ENCODE measurements at regions not wholly inside any gene's neighbourhood (a gene's known extent, or its start where the extent isn't known, plus 50 kb on each side); places are given as distances from the start of the nearest gene placed in this dataset.
"Not testable (repeated sequence)": the region's sequence is repeated elsewhere in the genome, so short reads cannot be mapped to it uniquely, and the experiment has no call there.

DNA sequence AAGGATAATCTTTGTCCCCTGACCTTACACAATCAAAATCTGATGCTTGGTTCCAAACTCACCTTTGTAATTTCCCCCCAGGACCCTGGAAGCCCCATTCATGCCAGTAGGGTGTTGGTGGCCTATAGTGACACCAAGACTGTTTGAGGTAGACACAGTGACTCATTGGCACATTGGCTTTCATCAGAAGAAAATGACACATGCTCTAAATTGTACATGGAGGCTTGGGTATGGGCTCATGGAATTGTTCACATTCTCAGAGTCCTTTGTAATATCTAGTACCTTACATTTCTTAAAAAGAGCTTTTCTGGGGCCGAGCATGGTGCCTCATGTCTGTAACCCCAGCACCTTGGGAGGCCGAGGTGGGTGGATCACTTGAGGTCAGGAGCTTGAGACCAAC, 61.2 kb upstream of the LRPPRC start:
- no peak for DNase-seq (ENCODE audit: extremely low spot score)
- ChIA-PET POLR2A (no interaction called here), CTCF (interaction anchor here (1.0 kb wide), 1 partner anchor 10 kb away, joined by 3 read pairs; no protein-coding TSS in a partner anchor)
- TF ChIP-seq, protein P1, sequence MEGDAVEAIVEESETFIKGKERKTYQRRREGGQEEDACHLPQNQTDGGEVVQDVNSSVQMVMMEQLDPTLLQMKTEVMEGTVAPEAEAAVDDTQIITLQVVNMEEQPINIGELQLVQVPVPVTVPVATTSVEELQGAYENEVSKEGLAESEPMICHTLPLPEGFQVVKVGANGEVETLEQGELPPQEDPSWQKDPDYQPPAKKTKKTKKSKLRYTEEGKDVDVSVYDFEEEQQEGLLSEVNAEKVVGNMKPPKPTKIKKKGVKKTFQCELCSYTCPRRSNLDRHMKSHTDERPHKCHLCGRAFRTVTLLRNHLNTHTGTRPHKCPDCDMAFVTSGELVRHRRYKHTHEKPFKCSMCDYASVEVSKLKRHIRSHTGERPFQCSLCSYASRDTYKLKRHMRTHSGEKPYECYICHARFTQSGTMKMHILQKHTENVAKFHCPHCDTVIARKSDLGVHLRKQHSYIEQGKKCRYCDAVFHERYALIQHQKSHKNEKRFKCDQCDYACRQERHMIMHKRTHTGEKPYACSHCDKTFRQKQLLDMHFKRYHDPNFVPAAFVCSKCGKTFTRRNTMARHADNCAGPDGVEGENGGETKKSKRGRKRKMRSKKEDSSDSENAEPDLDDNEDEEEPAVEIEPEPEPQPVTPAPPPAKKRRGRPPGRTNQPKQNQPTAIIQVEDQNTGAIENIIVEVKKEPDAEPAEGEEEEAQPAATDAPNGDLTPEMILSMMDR (IDR thresholded peaks at IDR 0.05; ENCODE audit: control extremely low read depth, extremely low read depth, low read depth, missing control alignments): no peak

DNA sequence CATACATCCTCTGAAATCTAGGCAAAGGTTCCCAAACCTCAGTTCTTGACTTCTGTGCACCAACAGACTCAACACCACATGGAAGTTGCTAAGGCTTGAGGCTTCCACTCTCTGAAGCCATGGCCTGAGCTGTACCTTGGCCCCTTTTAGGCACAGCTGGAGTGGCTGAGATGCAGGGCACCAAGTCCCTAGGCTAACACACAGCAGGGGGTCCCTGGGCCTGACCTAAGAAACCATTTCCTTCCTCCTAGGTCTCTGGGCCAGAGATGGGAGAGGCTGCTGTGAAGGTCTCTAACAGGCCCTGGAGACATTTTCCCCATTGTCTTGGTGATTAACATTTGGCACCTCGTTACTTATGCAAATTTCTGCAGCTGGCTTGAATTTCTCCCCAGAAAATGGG, 64.5 kb upstream of the LRPPRC start:
- CTCF ChIA-PET; DNase-seq (ENCODE audit: extremely low spot score); POLR2A ChIA-PET: not testable (repeated sequence)

DNA sequence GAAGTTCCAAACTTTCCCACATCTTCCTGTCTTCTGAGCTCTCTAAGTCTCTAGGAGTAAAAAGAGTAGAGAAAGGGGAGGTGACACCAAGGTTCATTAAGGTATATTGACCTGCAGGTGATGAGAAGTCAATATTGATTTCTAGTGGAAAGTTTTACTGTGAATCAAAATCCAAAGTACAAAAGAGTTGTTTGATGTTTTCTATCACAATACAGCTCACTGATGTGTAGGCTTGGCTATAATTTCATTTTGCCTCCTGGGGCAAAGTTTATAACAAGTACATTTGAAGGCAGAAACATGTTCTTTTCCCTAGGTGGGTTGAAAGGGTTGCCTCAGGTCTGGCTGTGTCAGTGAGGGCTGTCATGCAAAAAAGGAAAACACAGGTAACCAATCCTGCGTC, 65.2 kb upstream of the LRPPRC start:
- CTCF ChIA-PET: no interaction called here
- TF ChIP-seq, protein P1 (IDR thresholded peaks at IDR 0.05; ENCODE audit: control extremely low read depth, extremely low read depth, low read depth, missing control alignments): no peak
- POLR2A ChIA-PET: no interaction called here
- DNase-seq (ENCODE audit: extremely low spot score): no peak

DNA sequence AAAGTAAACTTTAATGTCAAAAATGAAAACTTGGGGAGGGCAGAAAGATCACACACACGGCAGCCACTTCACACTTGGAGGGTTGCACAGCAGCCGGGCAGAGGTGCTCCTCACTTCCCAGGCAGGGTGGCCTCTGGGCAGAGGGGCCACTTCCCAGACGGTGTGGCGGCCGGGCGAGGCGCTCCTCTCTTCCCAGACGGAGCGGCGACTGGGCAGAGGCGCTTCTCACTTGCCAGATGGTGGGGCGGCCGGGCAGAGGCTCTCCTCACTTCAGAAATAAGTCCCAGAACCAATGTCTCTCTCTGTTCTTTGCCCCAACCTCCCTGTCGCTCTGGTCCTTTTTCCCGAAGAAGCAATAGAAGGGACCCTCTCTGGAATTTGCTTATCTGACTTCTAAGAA, 65.7 kb upstream of the LRPPRC start:
- ChIA-PET CTCF (interaction anchor here (1.3 to 2.3 kb wide), 3 partner anchors 15 to 25 kb away, joined by 3 to 8 read pairs (median 4); no protein-coding TSS in a partner anchor), POLR2A (no interaction called here)
- no peak for DNase-seq (ENCODE audit: extremely low spot score)
- TF ChIP-seq, protein P1 (IDR thresholded peaks at IDR 0.05; ENCODE audit: control extremely low read depth, extremely low read depth, low read depth, missing control alignments): no peak

DNA sequence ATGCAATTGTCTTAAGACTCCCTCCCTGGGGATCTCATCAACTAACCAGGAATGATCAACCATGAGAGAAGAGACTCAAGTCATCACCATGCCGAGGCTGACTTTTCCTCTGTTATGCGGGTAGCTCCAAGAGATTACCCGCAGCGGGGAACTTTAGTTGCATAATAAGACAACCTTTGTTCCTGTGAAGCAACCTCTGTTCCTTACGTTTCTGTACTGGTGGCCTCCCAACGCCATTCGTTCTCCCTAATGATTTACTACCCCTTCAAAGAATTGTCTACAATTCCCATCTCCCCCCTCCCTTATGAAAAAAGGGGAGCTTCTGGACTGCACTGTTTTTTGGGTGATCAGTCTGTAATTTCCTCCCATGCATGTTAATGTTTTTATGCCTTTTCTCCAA, 66.1 kb upstream of the LRPPRC start:
- ChIA-PET CTCF (interaction anchor here (0.9 to 2.3 kb wide), 7 partner anchors 15 to 894 kb away, joined by 3 to 8 read pairs (median 4); no protein-coding TSS in a partner anchor), POLR2A (no interaction called here)
- DNase-seq (ENCODE audit: extremely low spot score): no peak
- TF ChIP-seq, protein P1 (IDR thresholded peaks at IDR 0.05; ENCODE audit: control extremely low read depth, extremely low read depth, low read depth, missing control alignments): no peak

DNA sequence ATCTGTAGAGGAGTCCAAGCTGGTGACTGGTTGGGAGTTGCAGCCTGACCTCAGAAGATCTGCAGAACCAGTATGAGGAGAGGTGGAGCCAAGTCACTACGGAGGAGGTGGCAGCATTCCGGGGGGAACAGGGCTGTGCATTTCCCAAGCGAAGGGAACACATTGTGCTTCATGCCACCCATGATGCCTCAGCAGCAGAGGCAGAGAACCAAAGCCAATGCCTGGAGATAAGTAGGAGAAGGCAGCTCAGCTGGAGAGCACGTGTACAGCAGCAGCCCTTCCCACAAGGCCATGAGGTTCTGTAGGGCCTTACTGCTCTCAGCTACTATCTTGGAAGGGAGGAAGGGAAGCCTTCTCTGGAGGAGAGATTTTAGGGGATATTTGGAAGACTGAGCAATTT, 67.2 kb upstream of the LRPPRC start:
- TF ChIP-seq, protein P1 (IDR thresholded peaks at IDR 0.05; ENCODE audit: control extremely low read depth, extremely low read depth, low read depth, missing control alignments): no peak
- ChIA-PET CTCF (interaction anchor here (0.9 to 2.3 kb wide), 5 partner anchors 13 to 893 kb away, joined by 3 to 8 read pairs (median 4); no protein-coding TSS in a partner anchor), POLR2A (no interaction called here)

DNA sequence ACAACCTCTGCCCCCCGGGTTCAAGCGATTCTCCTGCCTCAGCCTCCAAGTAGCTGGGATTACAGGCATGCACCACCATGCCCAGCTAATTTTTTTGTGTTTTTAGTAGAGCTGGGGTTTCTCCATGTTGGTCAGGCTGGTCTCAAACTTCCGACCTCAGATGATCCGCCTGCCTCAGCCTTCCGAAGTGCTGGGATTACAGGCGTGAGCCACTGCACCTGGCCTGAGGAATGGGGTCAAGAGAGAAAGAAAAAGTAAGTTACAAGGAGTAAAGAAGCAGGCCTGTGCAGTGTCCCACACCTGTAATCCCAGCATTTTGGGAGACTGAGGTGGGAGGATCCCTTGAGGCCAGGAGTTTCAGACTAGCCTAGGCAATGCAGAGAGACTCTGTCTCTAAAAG, 68.5 kb upstream of the LRPPRC start:
- DNase-seq (ENCODE audit: extremely low spot score); POLR2A ChIA-PET: not testable (repeated sequence)
- CTCF ChIA-PET: interaction anchor here (1.2 to 1.9 kb wide), 5 partner anchors 9 to 279 kb away, joined by 3 to 6 read pairs (median 4); no protein-coding TSS in a partner anchor

More for the DNA sequence above, 67.2 kb upstream of the LRPPRC start:
- DNase-seq (ENCODE audit: extremely low spot score): no peak

DNA sequence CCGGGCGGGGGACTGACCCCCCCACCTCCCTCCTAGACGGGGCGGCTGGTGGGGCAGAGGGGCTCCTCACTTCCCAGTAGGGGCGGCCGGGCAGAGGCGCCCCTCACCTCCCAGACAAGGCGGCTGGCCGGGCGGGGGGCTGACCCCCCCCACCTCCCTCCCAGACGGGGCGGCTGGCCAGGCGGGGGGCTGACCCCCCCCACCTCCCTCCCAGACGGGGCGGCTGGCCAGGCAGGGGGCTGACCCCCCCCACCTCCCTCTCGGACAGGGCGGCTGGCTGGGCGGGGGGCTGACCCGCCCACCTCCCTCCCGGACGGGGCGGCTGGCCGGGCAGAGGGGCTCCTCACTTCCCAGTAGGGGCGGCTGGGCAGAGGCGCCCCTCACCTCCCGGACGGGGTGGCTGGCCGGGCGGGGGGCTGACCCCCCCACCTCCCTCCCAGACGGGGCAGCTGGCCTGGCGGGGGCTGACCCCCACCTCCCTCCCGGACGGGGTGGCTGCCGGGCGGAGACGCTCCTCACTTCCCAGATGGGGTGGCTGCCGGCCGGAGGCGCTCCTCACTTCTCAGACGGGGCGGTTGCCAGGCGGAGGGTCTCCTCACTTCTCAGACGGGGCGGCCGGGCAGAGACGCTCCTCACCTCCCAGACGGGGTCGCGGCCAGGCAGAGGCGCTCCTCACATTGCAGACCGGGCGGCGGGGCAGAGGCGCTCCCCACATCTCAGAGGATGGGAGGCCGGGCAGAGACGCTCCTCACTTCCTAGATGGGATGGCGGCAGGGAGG, 71.4 kb upstream of the LRPPRC start:
- CTCF ChIA-PET; POLR2A ChIA-PET; DNase-seq (ENCODE audit: extremely low spot score): not testable (repeated sequence)

DNA sequence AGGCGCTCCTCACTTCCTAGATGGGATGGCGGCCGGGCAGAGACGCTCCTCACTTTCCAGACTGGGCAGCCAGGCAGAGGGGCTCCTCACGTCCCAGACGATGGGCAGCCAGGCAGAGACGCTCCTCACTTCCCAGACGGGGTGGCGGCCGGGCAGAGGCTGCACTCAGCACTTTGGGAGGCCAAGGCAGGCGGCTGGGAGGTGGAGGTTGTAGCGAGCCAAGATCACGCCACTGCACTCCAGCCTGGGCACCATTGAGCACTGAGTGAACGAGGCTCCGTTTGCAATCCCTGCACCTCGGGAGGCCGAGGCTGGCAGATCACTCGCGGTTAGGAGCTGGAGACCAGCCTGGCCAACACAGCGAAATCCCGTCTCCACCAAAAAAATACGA, 72.0 kb upstream of the LRPPRC start:
- CTCF ChIA-PET: interaction anchor here (3.3 kb wide), 1 partner anchor 20 kb away, joined by 19 read pairs; no protein-coding TSS in a partner anchor
- DNase-seq (ENCODE audit: extremely low spot score); POLR2A ChIA-PET: not testable (repeated sequence)
